ENCODE measurements at regions not wholly inside any gene's neighbourhood (a gene's known extent, or its start where the extent isn't known, plus 50 kb on each side); places are given as distances from the start of the nearest gene placed in this dataset.

- Mint-ChIP-seq H3K27ac (no peak overlapping the region), H3K27me3 (ENCODE audit: low read depth) (no peaks in the 10 kb centered on the region), H3K4me1 (ENCODE audit: low read depth) (no peaks in the 10 kb centered on the region), H3K4me3 (no peak overlapping the region), H3K9me3 (no peaks in the 10 kb centered on the region), H3K36me3 (ENCODE audit: low read depth) (no peaks in the 10 kb centered on the region)
Observed at GRCh38 chr20:40763646-40764295, 74.7 kb upstream of the MAFB start.

- no peak overlapping the region for H3K27ac Mint-ChIP-seq
- no peaks in the 10 kb centered on the region for H3K9me3 Mint-ChIP-seq
- H3K4me1 Mint-ChIP-seq (ENCODE audit: low read depth): no peaks in the 10 kb centered on the region
- no peak overlapping the region for H3K4me3 Mint-ChIP-seq
- H3K36me3 Mint-ChIP-seq (ENCODE audit: low read depth): no peaks in the 10 kb centered on the region
- H3K27me3 Mint-ChIP-seq (ENCODE audit: low read depth): no peaks in the 10 kb centered on the region
Observed at GRCh38 chr20:40765814-40766480, 76.9 kb upstream of the MAFB start.

GRCh38 chr20:40766790-40767614 is 78.0 kb upstream of the MAFB start:
- no peaks in the 10 kb centered on the region for H3K9me3 Mint-ChIP-seq
- no peak overlapping the region for H3K4me3 Mint-ChIP-seq
- no peaks in the 10 kb centered on the region for H3K4me1 Mint-ChIP-seq (ENCODE audit: low read depth)
- no peaks in the 10 kb centered on the region for H3K36me3 Mint-ChIP-seq (ENCODE audit: low read depth)
- H3K27me3 Mint-ChIP-seq (ENCODE audit: low read depth): no peaks in the 10 kb centered on the region
- no peak overlapping the region for H3K27ac Mint-ChIP-seq

GRCh38 chr20:40767615-40767924 is 78.5 kb upstream of the MAFB start:
- H3K36me3 Mint-ChIP-seq (ENCODE audit: low read depth): no peaks in the 10 kb centered on the region
- H3K4me1 Mint-ChIP-seq (ENCODE audit: low read depth): no peaks in the 10 kb centered on the region
- H3K27me3 Mint-ChIP-seq (ENCODE audit: low read depth): no peaks in the 10 kb centered on the region
- H3K9me3 Mint-ChIP-seq: no peaks in the 10 kb centered on the region
- H3K4me3 Mint-ChIP-seq: no peak overlapping the region
- H3K27ac Mint-ChIP-seq: no peak overlapping the region

- Mint-ChIP-seq H3K36me3 (ENCODE audit: low read depth) (no peaks in the 10 kb centered on the region), H3K4me1 (ENCODE audit: low read depth) (no peaks in the 10 kb centered on the region), H3K27ac (no peak overlapping the region), H3K27me3 (ENCODE audit: low read depth) (no peaks in the 10 kb centered on the region), H3K4me3 (no peak overlapping the region), H3K9me3 (no peaks in the 10 kb centered on the region)
Observed at GRCh38 chr20:40768105-40768504, 79.1 kb upstream of the MAFB start.

- H3K4me3 Mint-ChIP-seq: no peak overlapping the region
- no peaks in the 10 kb centered on the region for H3K36me3 Mint-ChIP-seq (ENCODE audit: low read depth)
Observed at GRCh38 chr20:40769677-40770285, 80.7 kb upstream of the MAFB start.

GRCh38 chr20:40770564-40771307 is 81.7 kb upstream of the MAFB start:
- Mint-ChIP-seq H3K4me1 (ENCODE audit: low read depth) (no peaks in the 10 kb centered on the region), H3K27ac (no peak overlapping the region), H3K4me3 (no peak overlapping the region), H3K9me3 (no peaks in the 10 kb centered on the region), H3K27me3 (ENCODE audit: low read depth) (no peaks in the 10 kb centered on the region), H3K36me3 (ENCODE audit: low read depth) (no peaks in the 10 kb centered on the region)

More at GRCh38 chr20:40769677-40770285, 80.7 kb upstream of the MAFB start:
- Mint-ChIP-seq H3K27me3 (ENCODE audit: low read depth) (no peaks in the 10 kb centered on the region), H3K4me1 (ENCODE audit: low read depth) (no peaks in the 10 kb centered on the region), H3K27ac (no peak overlapping the region), H3K9me3 (no peaks in the 10 kb centered on the region)

- H3K36me3 Mint-ChIP-seq (ENCODE audit: low read depth): no peaks in the 10 kb centered on the region
- H3K4me1 Mint-ChIP-seq (ENCODE audit: low read depth): no peaks in the 10 kb centered on the region
- no peaks in the 10 kb centered on the region for H3K9me3 Mint-ChIP-seq
- H3K27ac Mint-ChIP-seq: no peak overlapping the region
- H3K4me3 Mint-ChIP-seq: no peak overlapping the region
- no peaks in the 10 kb centered on the region for H3K27me3 Mint-ChIP-seq (ENCODE audit: low read depth)
Observed at GRCh38 chr20:40771308-40771610, 82.2 kb upstream of the MAFB start.

- Mint-ChIP-seq H3K9me3 (no peaks in the 10 kb centered on the region), H3K36me3 (ENCODE audit: low read depth) (no peaks in the 10 kb centered on the region), H3K27me3 (ENCODE audit: low read depth) (no peaks in the 10 kb centered on the region), H3K4me1 (ENCODE audit: low read depth) (no peaks in the 10 kb centered on the region), H3K4me3 (no peak overlapping the region), H3K27ac (no peak overlapping the region)
Observed at GRCh38 chr20:40771848-40772511, 82.9 kb upstream of the MAFB start.

GRCh38 chr20:40773376-40773775 is 84.3 kb upstream of the MAFB start:
- Mint-ChIP-seq H3K27me3 (ENCODE audit: low read depth) (peaks cover 2% of the 10 kb centered on the region), H3K9me3 (no peaks in the 10 kb centered on the region), H3K4me3 (no peak overlapping the region), H3K4me1 (ENCODE audit: low read depth) (no peaks in the 10 kb centered on the region), H3K36me3 (ENCODE audit: low read depth) (no peaks in the 10 kb centered on the region), H3K27ac (no peak overlapping the region)

GRCh38 chr20:40774252-40774651 is 85.2 kb upstream of the MAFB start:
- no peak overlapping the region for H3K27ac Mint-ChIP-seq

GRCh38 chr20:40775561-40776146 is 86.6 kb upstream of the MAFB start:
- Mint-ChIP-seq H3K4me1 (ENCODE audit: low read depth) (no peaks in the 10 kb centered on the region), H3K27me3 (ENCODE audit: low read depth) (peaks cover 6% of the 10 kb centered on the region), H3K36me3 (ENCODE audit: low read depth) (no peaks in the 10 kb centered on the region), H3K27ac (no peak overlapping the region), H3K9me3 (no peaks in the 10 kb centered on the region), H3K4me3 (no peak overlapping the region)

More at GRCh38 chr20:40774252-40774651, 85.2 kb upstream of the MAFB start:
- H3K9me3 Mint-ChIP-seq: no peaks in the 10 kb centered on the region
- H3K4me1 Mint-ChIP-seq (ENCODE audit: low read depth): no peaks in the 10 kb centered on the region
- no peak overlapping the region for H3K4me3 Mint-ChIP-seq
- H3K36me3 Mint-ChIP-seq (ENCODE audit: low read depth): no peaks in the 10 kb centered on the region
- H3K27me3 Mint-ChIP-seq (ENCODE audit: low read depth): peaks cover 6% of the 10 kb centered on the region

- no peaks in the 10 kb centered on the region for H3K9me3 Mint-ChIP-seq
- H3K27ac Mint-ChIP-seq: no peak overlapping the region
Observed at GRCh38 chr20:40776466-40777457, 87.7 kb upstream of the MAFB start.

More at GRCh38 chr20:40776466-40777457, 87.7 kb upstream of the MAFB start:
- Mint-ChIP-seq H3K4me3 (no peak overlapping the region), H3K27me3 (ENCODE audit: low read depth) (peaks cover 6% of the 10 kb centered on the region), H3K4me1 (ENCODE audit: low read depth) (no peaks in the 10 kb centered on the region), H3K36me3 (ENCODE audit: low read depth) (no peaks in the 10 kb centered on the region)
